MM.1S (cell line): ENCODE measurements at regions not wholly inside any gene's neighbourhood (a gene's known extent, or its start where the extent isn't known, plus 50 kb on each side); places are given as distances from the start of the nearest gene placed in this dataset.

Experiments used
- EZH2 ChIP-seq: fragments of 300-600 bp; sonication (generic); optimal IDR thresholded peaks from 2 replicates; pipeline ENCODE3; 2017; ENCODE audit warnings: low read depth, mild to moderate bottlenecking, antibody characterized with exemption, low read length, mixed read lengths
- EZH2phosphoT487 ChIP-seq: fragments of 300-600 bp; sonication (generic); IDR thresholded peaks from 2 replicates; pipeline ENCODE4 v1.6.1; 2018; ENCODE audit warnings: antibody characterized with exemption, low read length
- TF ChIP-seq, protein P1 (sequence below): fragments of 300-600 bp; sonication (generic); IDR thresholded peaks from 2 replicates; pipeline ENCODE4 v1.5.1; 2016; ENCODE audit warnings: antibody characterized with exemption, low read length, mixed read lengths

- TF ChIP-seq, protein P1, sequence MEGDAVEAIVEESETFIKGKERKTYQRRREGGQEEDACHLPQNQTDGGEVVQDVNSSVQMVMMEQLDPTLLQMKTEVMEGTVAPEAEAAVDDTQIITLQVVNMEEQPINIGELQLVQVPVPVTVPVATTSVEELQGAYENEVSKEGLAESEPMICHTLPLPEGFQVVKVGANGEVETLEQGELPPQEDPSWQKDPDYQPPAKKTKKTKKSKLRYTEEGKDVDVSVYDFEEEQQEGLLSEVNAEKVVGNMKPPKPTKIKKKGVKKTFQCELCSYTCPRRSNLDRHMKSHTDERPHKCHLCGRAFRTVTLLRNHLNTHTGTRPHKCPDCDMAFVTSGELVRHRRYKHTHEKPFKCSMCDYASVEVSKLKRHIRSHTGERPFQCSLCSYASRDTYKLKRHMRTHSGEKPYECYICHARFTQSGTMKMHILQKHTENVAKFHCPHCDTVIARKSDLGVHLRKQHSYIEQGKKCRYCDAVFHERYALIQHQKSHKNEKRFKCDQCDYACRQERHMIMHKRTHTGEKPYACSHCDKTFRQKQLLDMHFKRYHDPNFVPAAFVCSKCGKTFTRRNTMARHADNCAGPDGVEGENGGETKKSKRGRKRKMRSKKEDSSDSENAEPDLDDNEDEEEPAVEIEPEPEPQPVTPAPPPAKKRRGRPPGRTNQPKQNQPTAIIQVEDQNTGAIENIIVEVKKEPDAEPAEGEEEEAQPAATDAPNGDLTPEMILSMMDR = no peak
- TF ChIP-seq EZH2 (no peak), EZH2phosphoT487 (no peak)
Measured at GRCh38 chr18:30754846-30755245, 287.7 kb downstream of the DSC3 start.
